GM19395 (cell line): ENCODE measurements at regions not wholly inside any gene's neighbourhood (a gene's known extent, or its start where the extent isn't known, plus 50 kb on each side); places are given as distances from the start of the nearest gene placed in this dataset.
"Not testable (repeated sequence)": the region's sequence is repeated elsewhere in the genome, so short reads cannot be mapped to it uniquely, and the experiment has no call there.

Source experiments
- ATAC-seq: cut with Tn5 transposase; IDR thresholded peaks from one replicate; pipeline ENCODE4 v1.9.1; 2021; ENCODE audit warnings: mild to moderate bottlenecking, moderate library complexity; ENCODE audit not compliant: unreplicated experiment

DNA sequence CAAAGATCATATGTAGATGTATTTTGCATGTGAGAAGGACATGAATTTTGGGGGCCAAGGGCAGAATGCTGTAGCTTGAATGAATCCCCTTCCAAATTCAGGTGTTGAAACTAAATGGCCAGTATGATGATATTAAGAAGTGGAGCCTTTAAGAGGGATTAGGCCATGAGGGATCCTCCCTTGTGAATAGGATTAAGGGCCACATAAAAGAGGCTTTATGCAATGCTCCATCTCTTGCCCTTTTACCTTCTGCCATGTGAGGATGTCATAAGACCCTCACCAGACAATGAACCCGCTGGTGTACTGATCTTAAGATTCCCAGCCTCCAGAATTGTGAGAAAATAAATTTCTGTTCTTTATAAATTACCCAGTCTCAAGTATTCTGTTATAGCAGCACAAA lies 206.1 kb downstream of the YTHDC2 start:
- ATAC-seq = no peak

- no peak for ATAC-seq
Measured at GRCh38 chr5:113721171-113721570, 207.7 kb downstream of the YTHDC2 start.

- no peak for ATAC-seq
Measured at GRCh38 chr5:113723021-113723420, 209.5 kb downstream of the YTHDC2 start.

GRCh38 chr5:113735751-113736150 lies 222.3 kb downstream of the YTHDC2 start:
- ATAC-seq = no peak

DNA sequence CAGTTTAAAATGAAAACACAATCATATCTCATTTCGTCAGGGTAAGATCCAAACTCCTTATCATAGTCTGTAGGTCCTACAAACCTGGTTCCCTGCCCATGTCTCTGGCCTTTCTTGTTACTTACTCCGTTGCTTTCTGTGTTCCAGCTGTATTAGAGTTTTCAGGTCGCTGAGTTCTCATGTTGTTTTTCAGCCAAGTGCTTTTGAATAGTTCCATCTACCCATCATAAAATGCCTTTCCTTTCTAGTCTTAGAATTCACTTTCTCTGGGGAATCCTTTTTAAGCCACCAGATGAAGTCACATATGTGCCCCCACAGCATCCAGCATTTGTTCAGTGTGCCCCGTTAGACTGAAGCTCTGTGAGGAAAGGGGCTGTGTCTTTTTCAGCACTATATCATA lies 228.7 kb downstream of the YTHDC2 start:
- ATAC-seq = no peak

- no peak for ATAC-seq
Measured at GRCh38 chr5:113742639-113743038, 229.1 kb downstream of the YTHDC2 start.

DNA sequence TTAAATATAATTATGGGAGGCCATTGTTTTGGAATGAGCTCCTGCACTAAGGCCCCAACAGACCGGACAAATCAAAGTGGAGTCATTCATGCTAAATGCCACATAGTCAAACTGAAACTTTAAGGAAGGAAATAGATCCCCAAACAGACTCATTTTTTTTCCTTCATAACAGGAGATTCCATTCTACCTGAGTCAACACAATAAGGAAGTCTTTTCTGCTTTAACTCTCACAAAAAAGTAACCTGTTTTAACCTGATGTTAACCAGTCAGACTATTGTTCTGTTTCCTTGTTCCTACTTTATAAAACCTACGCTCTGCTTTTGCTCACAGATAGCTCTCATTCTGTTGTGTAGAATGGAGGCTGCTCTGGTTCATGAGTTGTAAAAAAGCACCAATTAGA lies 234.9 kb downstream of the YTHDC2 start:
- ATAC-seq = no peak

GRCh38 chr5:113749334-113749733 lies 235.8 kb downstream of the YTHDC2 start:
- ATAC-seq = no peak

- not testable (repeated sequence) for ATAC-seq
Measured at GRCh38 chr5:113753182-113753581, 239.7 kb downstream of the YTHDC2 start.

DNA sequence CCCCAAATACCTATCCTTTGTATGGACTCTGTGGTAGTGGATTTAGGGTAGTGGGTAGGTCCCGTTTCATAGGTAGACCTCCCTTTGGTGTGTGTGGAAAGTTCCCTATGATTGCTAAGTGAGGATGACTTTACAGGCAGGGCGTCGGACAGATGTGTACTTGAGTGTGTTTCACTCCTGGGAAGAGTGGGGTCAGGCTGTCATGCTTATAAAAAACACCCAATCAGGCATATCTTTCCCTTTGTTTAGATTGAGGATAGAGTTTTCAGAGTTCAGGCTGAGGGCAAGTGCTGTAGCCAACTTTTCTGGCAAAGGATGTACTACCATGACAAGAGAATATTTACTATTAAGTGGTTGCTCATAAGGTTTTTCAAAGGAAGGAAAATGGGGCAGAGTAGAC lies 242.0 kb downstream of the YTHDC2 start:
- ATAC-seq = no peak

DNA sequence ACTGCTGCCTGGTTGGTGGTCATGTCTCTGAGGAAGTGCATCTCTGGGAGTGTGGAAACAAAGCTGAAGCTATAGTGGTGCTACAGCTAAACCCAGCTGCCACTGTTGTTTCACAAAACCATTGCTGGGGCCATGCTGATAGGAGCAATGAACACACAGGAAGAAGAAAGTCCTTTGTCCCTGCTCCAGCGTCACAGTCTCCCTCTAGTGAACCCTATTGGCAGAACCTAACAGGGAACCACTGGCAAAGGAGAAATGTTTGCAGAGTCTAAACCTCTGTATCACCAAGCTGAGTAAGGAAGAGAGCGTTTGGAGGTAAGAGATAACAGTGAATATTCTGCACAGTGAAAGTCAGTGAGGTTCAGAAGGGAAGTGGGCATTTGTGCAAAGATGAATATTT lies 244.0 kb downstream of the YTHDC2 start:
- no peak for ATAC-seq

DNA sequence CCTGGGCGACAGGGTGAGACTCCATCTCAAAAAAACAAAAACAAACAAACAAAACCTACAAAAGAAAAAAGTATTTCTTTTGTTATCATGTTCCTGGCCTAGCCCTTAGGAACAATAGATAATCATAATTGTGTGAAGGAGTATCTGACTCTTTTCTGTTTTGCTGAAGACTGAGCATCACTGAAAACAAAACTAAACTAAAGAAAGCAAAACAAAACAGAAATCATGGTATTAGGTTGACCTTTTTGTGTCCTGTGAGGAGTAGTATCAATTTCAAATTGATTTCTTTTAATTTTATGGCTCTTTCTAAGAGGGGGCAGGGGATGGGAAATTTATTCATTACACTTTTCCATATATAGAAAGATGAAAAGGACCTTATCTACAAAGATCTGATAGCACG lies 246.0 kb downstream of the YTHDC2 start:
- ATAC-seq = peak; percentile 57

DNA sequence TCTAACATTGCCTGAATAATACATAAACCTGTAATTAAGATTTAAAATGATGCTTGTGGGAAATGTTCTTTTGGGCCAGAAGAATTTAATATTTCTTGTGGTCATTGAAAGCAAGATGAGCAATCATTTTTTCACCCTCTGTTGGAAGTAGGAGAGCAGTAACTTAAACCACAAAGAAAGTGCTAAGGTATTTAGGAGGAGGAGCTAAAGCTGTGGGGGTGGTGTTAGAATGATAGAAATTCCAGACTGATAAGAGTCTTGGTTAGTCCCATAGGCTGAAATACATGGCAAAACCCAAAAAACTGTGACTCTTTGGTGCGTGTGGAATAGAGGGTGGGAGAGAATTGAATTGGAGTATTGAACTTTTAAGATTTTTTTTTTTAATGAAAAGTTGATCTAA lies 247.0 kb downstream of the YTHDC2 start:
- no peak for ATAC-seq

DNA sequence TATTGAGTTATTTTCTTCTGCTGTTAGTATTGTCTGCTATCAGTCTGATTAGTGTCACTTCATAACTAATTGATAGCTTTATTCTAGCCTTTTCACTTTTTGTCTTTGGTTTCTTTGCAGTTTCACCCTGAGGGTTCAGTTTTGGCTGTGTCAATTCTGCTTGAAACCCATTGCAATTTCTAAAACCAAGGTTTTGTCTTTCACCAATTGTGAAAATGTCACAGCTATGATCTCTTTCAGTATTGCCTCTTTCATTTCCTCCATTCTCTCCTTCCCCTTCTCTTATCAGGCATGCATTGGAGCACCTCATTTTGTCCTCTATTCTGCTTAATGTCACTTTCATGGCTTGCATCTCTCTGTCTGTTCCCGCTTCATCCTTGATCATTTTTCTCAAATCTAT lies 248.1 kb downstream of the YTHDC2 start:
- ATAC-seq = peak; percentile 48

- no peak for ATAC-seq
Measured at GRCh38 chr5:113764382-113764781, 250.9 kb downstream of the YTHDC2 start.

- not testable (repeated sequence) for ATAC-seq
Measured at GRCh38 chr5:113766827-113767226, 253.3 kb downstream of the YTHDC2 start.

DNA sequence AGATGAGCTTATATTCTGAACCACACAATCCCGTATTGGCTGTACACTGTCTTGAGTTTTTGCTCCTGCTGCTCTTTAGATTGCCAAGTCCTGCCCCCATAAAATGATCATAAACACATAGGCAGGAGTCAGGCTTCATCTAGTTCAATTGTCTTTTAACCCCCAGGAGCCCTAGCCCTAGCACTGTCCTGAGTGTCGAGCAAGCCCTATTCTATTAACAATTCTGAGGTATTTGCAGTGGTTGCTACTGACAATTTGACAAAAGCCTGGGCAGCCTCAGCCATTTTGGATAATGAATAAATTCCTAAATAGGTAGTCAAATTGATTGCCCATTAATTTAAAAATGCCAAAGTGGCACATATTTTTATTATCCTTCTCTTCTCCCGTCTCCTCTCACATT lies 257.2 kb downstream of the YTHDC2 start:
- ATAC-seq = no peak

GRCh38 chr5:113771483-113771882 lies 258.0 kb downstream of the YTHDC2 start:
- no peak for ATAC-seq

DNA sequence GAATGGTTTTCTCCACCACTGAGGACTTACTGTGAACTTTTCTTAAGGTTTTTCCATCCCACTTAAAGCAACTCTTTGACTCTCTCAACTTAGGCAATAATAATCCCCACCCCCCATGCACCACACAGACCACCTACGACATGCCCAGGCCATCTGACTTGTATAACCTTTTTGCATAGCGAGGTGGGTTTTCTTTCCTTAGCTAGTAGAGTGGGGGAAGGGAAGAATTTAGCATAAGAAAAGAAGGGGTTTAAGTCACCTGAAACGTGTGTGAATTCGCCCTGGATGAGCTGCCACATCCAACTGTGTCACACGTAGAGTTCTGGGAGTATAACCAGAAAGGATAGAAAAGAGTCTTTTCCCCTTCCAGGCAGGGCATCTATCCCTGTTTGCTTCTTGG lies 262.7 kb downstream of the YTHDC2 start:
- no peak for ATAC-seq

GRCh38 chr5:113776832-113777525 lies 263.5 kb downstream of the YTHDC2 start:
- no peak for ATAC-seq

- no peak for ATAC-seq
Measured at GRCh38 chr5:113778147-113778546, 264.7 kb downstream of the YTHDC2 start.

DNA sequence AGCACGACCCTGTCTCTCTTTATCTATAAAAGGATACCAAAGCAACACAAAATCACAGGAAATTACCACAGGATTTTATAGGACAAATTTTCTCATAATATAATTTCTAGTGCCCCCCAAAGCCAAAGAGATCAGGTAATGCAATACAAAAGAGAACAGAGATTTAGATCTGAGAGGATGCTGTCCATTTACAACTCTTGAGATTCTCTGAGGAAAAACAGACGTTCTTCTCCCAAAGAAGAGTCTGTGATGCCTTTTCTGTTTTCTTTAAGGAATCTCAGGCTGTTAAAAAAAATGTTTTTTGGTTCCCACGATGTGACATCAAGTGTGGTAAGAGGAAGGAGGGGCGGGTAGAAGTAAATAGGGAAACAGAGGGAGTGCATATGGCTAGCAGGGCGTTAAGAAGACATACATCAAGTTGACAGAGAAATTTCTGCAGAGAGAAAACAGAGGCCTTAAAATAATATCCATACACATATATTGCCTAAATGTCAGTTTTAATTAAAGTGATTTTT lies 274.7 kb downstream of the YTHDC2 start:
- ATAC-seq = no peak

DNA sequence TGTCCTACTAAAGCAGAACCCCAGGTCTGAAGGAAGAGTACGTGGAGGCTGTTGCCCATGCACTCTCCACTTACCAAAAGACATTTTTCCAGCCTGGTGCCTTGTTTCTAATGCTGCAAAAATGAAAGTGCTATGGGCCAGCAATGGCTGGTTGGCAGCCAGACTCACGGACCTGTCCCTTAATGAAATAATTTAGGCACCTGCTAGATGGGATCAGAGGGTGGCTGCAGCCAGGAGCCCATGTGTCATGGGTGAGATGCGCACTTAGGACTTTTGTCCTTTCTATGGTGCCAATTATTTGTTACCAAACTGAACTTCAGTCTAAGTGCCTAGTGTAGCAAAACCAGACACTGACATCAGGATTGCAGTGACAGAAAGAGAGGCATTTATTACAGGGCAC lies 276.3 kb downstream of the YTHDC2 start:
- no peak for ATAC-seq
